ENCODE measurements at regions not wholly inside any gene's neighbourhood (a gene's known extent, or its start where the extent isn't known, plus 50 kb on each side); places are given as distances from the start of the nearest gene placed in this dataset.

DNA sequence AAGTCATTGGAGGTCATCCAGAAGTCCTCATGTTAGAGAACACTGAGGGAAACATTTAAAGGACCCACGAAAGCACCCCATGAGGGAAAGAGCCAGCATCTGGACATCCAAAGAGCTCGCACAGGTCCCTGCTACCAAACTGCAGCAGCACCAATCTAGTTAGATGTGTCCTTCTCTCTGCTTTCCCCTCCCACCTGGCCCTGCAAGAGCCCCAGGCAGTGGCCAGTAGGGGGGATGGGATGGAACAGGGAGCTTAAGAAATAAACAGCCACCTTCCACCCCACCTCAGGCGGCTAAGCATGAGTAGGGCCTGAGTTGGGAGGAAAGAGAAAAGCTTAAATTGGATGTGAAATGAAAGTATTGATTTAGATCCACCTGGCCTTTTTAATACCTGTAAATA lies 175.9 kb upstream of the KCND3 start:
- ATAC-seq: no peak
- no peak for TF ChIP-seq POLR2A (IDR thresholded peaks at IDR 0.05)
- TF ChIP-seq, protein P1, sequence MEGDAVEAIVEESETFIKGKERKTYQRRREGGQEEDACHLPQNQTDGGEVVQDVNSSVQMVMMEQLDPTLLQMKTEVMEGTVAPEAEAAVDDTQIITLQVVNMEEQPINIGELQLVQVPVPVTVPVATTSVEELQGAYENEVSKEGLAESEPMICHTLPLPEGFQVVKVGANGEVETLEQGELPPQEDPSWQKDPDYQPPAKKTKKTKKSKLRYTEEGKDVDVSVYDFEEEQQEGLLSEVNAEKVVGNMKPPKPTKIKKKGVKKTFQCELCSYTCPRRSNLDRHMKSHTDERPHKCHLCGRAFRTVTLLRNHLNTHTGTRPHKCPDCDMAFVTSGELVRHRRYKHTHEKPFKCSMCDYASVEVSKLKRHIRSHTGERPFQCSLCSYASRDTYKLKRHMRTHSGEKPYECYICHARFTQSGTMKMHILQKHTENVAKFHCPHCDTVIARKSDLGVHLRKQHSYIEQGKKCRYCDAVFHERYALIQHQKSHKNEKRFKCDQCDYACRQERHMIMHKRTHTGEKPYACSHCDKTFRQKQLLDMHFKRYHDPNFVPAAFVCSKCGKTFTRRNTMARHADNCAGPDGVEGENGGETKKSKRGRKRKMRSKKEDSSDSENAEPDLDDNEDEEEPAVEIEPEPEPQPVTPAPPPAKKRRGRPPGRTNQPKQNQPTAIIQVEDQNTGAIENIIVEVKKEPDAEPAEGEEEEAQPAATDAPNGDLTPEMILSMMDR (IDR thresholded peaks at IDR 0.05 in 4 of 5, conservative IDR thresholded peaks at IDR 0.05 in 1 of 5): no peak
- intact Hi-C loops (cut with DNase I; ENCODE audit: low total_unique reads): no loop called here
- Histone ChIP-seq H3K4me1 (no peaks in the 10 kb centered on the region), H3K27me3 (no peaks in the 10 kb centered on the region), H3K27ac (no peak overlapping the region), H3K36me3 (no peaks in the 10 kb centered on the region), H3K4me3 (no peak overlapping the region), H3K9me3 (no peaks in the 10 kb centered on the region)
- in situ Hi-C loops (cut with MboI; ENCODE audit: low sequenced_read_pairs in 4 of 4): no loop called here
- no peak for DNase-seq

DNA sequence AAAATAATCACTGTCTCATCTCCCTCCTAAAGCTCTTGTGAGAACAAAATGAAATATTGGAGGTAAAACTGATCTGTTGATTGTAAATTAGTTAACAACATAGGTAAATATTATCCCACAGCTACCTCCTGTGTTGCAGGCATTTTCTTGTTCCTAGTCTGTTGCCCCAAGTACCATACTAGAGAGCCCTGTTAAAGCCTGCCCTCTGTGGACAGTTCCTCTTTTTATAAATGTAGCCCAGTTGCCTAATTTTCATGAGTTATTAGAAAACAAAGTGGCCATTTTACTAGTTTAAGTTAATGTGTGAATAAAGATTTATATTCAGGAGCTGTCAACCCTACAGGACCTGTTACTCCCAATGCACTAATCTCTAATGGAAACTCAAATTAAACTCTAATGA lies 180.0 kb upstream of the KCND3 start:
- no peak for DNase-seq
- no peaks in the 10 kb centered on the region for H3K36me3 ChIP-seq
- in situ Hi-C loops (cut with MboI; ENCODE audit: low sequenced_read_pairs in 4 of 4): no loop called here
- H3K27ac ChIP-seq: no peak overlapping the region
- intact Hi-C loops (cut with DNase I; ENCODE audit: low total_unique reads): no loop called here
- H3K4me3 ChIP-seq: no peak overlapping the region
- TF ChIP-seq POLR2A (IDR thresholded peaks at IDR 0.05): no peak
- TF ChIP-seq, protein P1 (IDR thresholded peaks at IDR 0.05 in 4 of 5, conservative IDR thresholded peaks at IDR 0.05 in 1 of 5): no peak
- ATAC-seq: no peak
- no peaks in the 10 kb centered on the region for H3K27me3 ChIP-seq
- no peaks in the 10 kb centered on the region for H3K9me3 ChIP-seq
- no peaks in the 10 kb centered on the region for H3K4me1 ChIP-seq

DNA sequence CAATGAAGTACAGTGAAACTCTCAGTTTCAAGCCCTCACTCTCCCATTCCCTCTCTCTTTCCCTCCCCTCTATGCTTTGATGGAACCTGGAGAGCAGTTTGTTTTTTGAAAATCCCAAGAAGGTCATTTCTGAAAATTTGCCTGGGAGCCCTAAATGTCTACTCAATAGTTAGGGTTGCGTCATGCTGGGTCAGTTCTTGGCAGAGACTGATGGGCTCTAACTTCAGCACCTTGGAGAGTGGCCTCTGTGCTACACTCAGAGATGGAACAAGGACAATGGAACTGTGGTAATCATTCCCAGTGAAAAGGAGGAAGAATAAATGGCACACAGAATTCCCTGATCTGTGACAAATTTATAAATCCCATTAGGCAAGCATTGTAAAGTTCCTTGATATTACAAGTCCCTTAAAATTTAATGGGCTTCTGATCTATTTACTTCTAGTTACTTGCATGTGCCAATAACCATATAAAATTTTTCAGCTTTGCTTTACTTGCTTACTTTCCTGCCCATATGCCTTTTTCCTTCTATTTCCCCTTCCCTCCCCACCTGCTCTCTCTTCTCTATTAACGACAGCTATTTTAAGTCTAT lies 182.9 kb upstream of the KCND3 start:
- no peaks in the 10 kb centered on the region for H3K27me3 ChIP-seq
- DNase-seq: peak in 1 of 2 donors; percentile 3
- TF ChIP-seq POLR2A (IDR thresholded peaks at IDR 0.05): no peak
- TF ChIP-seq, protein P1 (IDR thresholded peaks at IDR 0.05 in 4 of 5, conservative IDR thresholded peaks at IDR 0.05 in 1 of 5): no peak

DNA sequence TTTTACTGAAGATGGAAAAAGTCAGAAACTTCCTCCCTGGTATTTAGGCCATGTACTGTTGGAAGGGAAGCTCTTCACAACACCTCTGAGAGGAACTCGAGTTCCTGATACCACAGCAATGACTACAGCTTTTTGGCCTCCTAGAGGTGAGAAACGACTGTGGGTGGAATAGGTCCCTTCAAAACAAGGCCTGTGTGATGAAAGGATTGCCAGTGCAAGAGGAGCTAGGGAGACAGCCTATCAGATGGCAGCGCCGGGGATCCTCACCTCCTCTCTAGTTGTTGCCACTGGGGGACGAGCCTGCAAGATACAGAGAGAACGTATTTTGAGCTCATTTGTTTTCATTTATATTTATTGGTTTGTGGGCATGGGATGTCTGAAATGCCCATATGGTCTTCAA lies 187.8 kb upstream of the KCND3 start:
- intact Hi-C loops (cut with DNase I; ENCODE audit: low total_unique reads): no loop called here
- in situ Hi-C loops (cut with MboI; ENCODE audit: low sequenced_read_pairs in 4 of 4): no loop called here

More for the DNA sequence above, 182.9 kb upstream of the KCND3 start:
- Histone ChIP-seq H3K4me1 (no peaks in the 10 kb centered on the region), H3K27ac (no peak overlapping the region), H3K36me3 (no peaks in the 10 kb centered on the region), H3K4me3 (no peak overlapping the region), H3K9me3 (no peaks in the 10 kb centered on the region)
- no peak for ATAC-seq
- in situ Hi-C loops (cut with MboI; ENCODE audit: low sequenced_read_pairs in 4 of 4): no loop called here
- intact Hi-C loops (cut with DNase I; ENCODE audit: low total_unique reads): no loop called here

More for the DNA sequence above, 187.8 kb upstream of the KCND3 start:
- Histone ChIP-seq H3K9me3 (no peaks in the 10 kb centered on the region), H3K27ac (no peak overlapping the region), H3K4me1 (no peaks in the 10 kb centered on the region), H3K4me3 (no peak overlapping the region), H3K36me3 (no peaks in the 10 kb centered on the region), H3K27me3 (no peaks in the 10 kb centered on the region)
- ATAC-seq: no peak
- no peak for TF ChIP-seq POLR2A (IDR thresholded peaks at IDR 0.05)
- TF ChIP-seq, protein P1 (IDR thresholded peaks at IDR 0.05 in 4 of 5, conservative IDR thresholded peaks at IDR 0.05 in 1 of 5): no peak
- DNase-seq: no peak
